Liver (tissue), 7 donors: ENCODE measurements at regions not wholly inside any gene's neighbourhood (a gene's known extent, or its start where the extent isn't known, plus 50 kb on each side); places are given as distances from the start of the nearest gene placed in this dataset.

ENCODE experiments used
- DNase-seq: peaks from one replicate; pipeline ENCODE4 v3.0.0-alpha.2; 2017; ENCODE audit warnings: low spot score
- H3K27ac ChIP-seq, 2 donors: one replicate each; pipeline ENCODE4 v1.7.0; 2013; ENCODE audit warnings: inconsistent platforms in 2 of 2, low read length in 2 of 2, control low read depth in 1 of 2, low read depth in 1 of 2, mild to moderate bottlenecking in 1 of 2
- H3K27me3 ChIP-seq, 4 donors: one replicate each; pipeline versions ENCODE4 v1.6.1 to v1.7.0; 2013; ENCODE audit warnings: low read length in 3 of 4, inconsistent platforms in 1 of 4, mild to moderate bottlenecking in 1 of 4, moderate library complexity in 1 of 4; ENCODE audit not compliant: control insufficient read depth in 4 of 4, insufficient read depth in 4 of 4
- H3K36me3 ChIP-seq, 4 donors: one replicate each; pipeline versions ENCODE4 v1.6.1 to v1.7.0; 2013; ENCODE audit warnings: low read length in 3 of 4, mild to moderate bottlenecking in 3 of 4, low read depth in 1 of 4, moderate library complexity in 1 of 4; ENCODE audit not compliant: control insufficient read depth in 4 of 4, insufficient read depth in 3 of 4
- H3K4me1 ChIP-seq, 4 donors: one replicate each; pipeline versions ENCODE4 v1.6.1 to v1.7.0; 2013; ENCODE audit warnings: low read length in 3 of 4, mild to moderate bottlenecking in 3 of 4, moderate library complexity in 1 of 4; ENCODE audit not compliant: control insufficient read depth in 4 of 4, insufficient read depth in 4 of 4
- H3K4me3 ChIP-seq, 3 donors: one replicate each; pipeline versions ENCODE4 v1.6.1 to v1.7.0; 2013; ENCODE audit warnings: low read length in 3 of 3, control low read depth in 1 of 3, low read depth in 1 of 3, mild to moderate bottlenecking in 1 of 3
- H3K9ac ChIP-seq, 2 donors: one replicate each; pipeline ENCODE4 v1.7.0; 2013; ENCODE audit warnings: low read length in 2 of 2, mild to moderate bottlenecking in 2 of 2, moderate library complexity in 2 of 2, control low read depth in 1 of 2, low read depth in 1 of 2
- H3K9me3 ChIP-seq, 4 donors: one replicate each; pipeline versions ENCODE4 v1.6.1 to v1.7.0; 2013; ENCODE audit warnings: low read length in 3 of 4; ENCODE audit not compliant: control insufficient read depth in 4 of 4
- ATF3 ChIP-seq: IDR thresholded peaks from 2 replicates; pipeline ENCODE4 v1.6.1; 2016; ENCODE audit warnings: antibody characterized with exemption
- FOXA1 ChIP-seq: IDR thresholded peaks from 2 replicates; pipeline ENCODE4 v1.6.1; 2016; ENCODE audit warnings: antibody characterized with exemption
- FOXA2 ChIP-seq: IDR thresholded peaks from 2 replicates; pipeline ENCODE4 v1.6.1; 2016; ENCODE audit warnings: antibody characterized with exemption
- GABPA ChIP-seq, 2 donors: IDR thresholded peaks in 1 of 2; conservative IDR thresholded peaks in 1 of 2; 2 replicates each; pipeline ENCODE4 v1.6.1; 2016; ENCODE audit warnings: antibody characterized with exemption in 2 of 2, mild to moderate bottlenecking in 1 of 2, moderate library complexity in 1 of 2
- HNF4G ChIP-seq: IDR thresholded peaks from 2 replicates; pipeline ENCODE4 v1.6.1; 2016; ENCODE audit warnings: antibody characterized with exemption
- JUND ChIP-seq, 2 donors: IDR thresholded peaks; 2 replicates each; pipeline ENCODE4 v1.6.1; 2016; ENCODE audit warnings: antibody characterized with exemption in 2 of 2
- NR2F2 ChIP-seq: IDR thresholded peaks from 2 replicates; pipeline ENCODE4 v1.6.1; 2016; ENCODE audit warnings: antibody characterized with exemption
- RAD21 ChIP-seq, 2 donors: IDR thresholded peaks; 2 replicates each; pipeline ENCODE4 v1.6.1; 2016; ENCODE audit warnings: antibody characterized with exemption in 2 of 2, mild to moderate bottlenecking in 2 of 2
- REST ChIP-seq: IDR thresholded peaks from 2 replicates; pipeline ENCODE4 v1.6.1; 2016; ENCODE audit warnings: antibody characterized with exemption, mild to moderate bottlenecking
- RXRA ChIP-seq, 2 donors: IDR thresholded peaks; 2 replicates each; pipeline ENCODE4 v1.6.1; 2017 to 2018; ENCODE audit warnings: antibody characterized with exemption in 2 of 2, mild to moderate bottlenecking in 1 of 2
- SP1 ChIP-seq: IDR thresholded peaks from 2 replicates; pipeline ENCODE4 v1.6.1; 2018; ENCODE audit warnings: antibody characterized with exemption, mild to moderate bottlenecking
- TAF1 ChIP-seq: conservative IDR thresholded peaks from 2 replicates; pipeline ENCODE4 v1.6.1; 2016; ENCODE audit warnings: antibody characterized with exemption, mild to moderate bottlenecking
- YY1 ChIP-seq: IDR thresholded peaks from 2 replicates; pipeline ENCODE4 v1.6.1; 2016; ENCODE audit warnings: antibody characterized with exemption, mild to moderate bottlenecking
- WGBS: extraction: QIAGEN DNeasy Blood & Tissue Kit; methylation state at CpG from one replicate; pipeline ENCODE4 v1.1.7; 2013; 5-methylcytosine and 5-hydroxymethylcytosine counted together
- TF ChIP-seq, protein P1 (sequence below): IDR thresholded peaks from 2 replicates; pipeline ENCODE4 v1.6.1; 2016; ENCODE audit warnings: antibody characterized with exemption
- TF ChIP-seq, protein P2 (sequence below): IDR thresholded peaks from 2 replicates; pipeline ENCODE4 v1.6.1; 2016; ENCODE audit warnings: antibody characterized with exemption
- donor health status: healthy.
- donor health status: healthy.
- donor health status: healthy.
- donor health status: healthy.

- no peak for DNase-seq
- Histone ChIP-seq H3K36me3 (no peaks in the 10 kb centered on the region), H3K4me3 (no peak overlapping the region), H3K9me3 (peaks cover 0 to 2% (median 0%) of the 10 kb centered on the region in 4 donors), H3K9ac (no peak overlapping the region), H3K4me1 (no peaks in the 10 kb centered on the region), H3K27ac (no peak overlapping the region), H3K27me3 (no peaks in the 10 kb centered on the region)
- WGBS = 85% methylated on average over 3 of the region's 3 CpGs
- TF ChIP-seq FOXA2 = no peak
- TF ChIP-seq, protein P1, sequence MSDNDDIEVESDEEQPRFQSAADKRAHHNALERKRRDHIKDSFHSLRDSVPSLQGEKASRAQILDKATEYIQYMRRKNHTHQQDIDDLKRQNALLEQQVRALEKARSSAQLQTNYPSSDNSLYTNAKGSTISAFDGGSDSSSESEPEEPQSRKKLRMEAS = no peak
- TF ChIP-seq NR2F2 = no peak
- no peak for TF ChIP-seq TAF1
- TF ChIP-seq FOXA1 = no peak
Observed at GRCh38 chr10:124298891-124299290, 119.8 kb downstream of the OAT start.

- no peak overlapping the region for H3K9ac ChIP-seq
- TF ChIP-seq GABPA (IDR thresholded peaks at IDR 0.05 in 1 of 2, conservative IDR thresholded peaks at IDR 0.05 in 1 of 2) (no peak), RXRA (IDR thresholded peaks at IDR 0.05) (no peak), YY1 (no peak), ATF3 (no peak), RAD21 (IDR thresholded peaks at IDR 0.05) (no peak)
- TF ChIP-seq, protein P2, sequence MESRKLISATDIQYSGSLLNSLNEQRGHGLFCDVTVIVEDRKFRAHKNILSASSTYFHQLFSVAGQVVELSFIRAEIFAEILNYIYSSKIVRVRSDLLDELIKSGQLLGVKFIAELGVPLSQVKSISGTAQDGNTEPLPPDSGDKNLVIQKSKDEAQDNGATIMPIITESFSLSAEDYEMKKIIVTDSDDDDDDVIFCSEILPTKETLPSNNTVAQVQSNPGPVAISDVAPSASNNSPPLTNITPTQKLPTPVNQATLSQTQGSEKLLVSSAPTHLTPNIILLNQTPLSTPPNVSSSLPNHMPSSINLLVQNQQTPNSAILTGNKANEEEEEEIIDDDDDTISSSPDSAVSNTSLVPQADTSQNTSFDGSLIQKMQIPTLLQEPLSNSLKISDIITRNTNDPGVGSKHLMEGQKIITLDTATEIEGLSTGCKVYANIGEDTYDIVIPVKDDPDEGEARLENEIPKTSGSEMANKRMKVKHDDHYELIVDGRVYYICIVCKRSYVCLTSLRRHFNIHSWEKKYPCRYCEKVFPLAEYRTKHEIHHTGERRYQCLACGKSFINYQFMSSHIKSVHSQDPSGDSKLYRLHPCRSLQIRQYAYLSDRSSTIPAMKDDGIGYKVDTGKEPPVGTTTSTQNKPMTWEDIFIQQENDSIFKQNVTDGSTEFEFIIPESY = no peak
- TF ChIP-seq, protein P1 = no peak
- H3K27ac ChIP-seq = no peak overlapping the region
- no peak overlapping the region for H3K4me3 ChIP-seq
- no peaks in the 10 kb centered on the region for H3K4me1 ChIP-seq
- no peaks in the 10 kb centered on the region for H3K36me3 ChIP-seq
- no peaks in the 10 kb centered on the region for H3K27me3 ChIP-seq
- 85% methylated on average over 11 of the region's 11 CpGs for WGBS
- peaks cover 0 to 2% (median 0%) of the 10 kb centered on the region in 4 donors for H3K9me3 ChIP-seq
- DNase-seq = no peak
Observed at GRCh38 chr10:124296813-124297788, 121.6 kb downstream of the OAT start.

- Histone ChIP-seq H3K27me3 (no peaks in the 10 kb centered on the region), H3K9me3 (peaks cover 0 to 2% (median 0%) of the 10 kb centered on the region in 4 donors), H3K27ac (no peak overlapping the region), H3K9ac (no peak overlapping the region), H3K4me3 (no peak overlapping the region), H3K36me3 (no peaks in the 10 kb centered on the region), H3K4me1 (no peaks in the 10 kb centered on the region)
- WGBS = 75% methylated on average over 9 of the region's 9 CpGs
- no peak for DNase-seq
- TF ChIP-seq, protein P1 = no peak
- TF ChIP-seq HNF4G (no peak), RXRA (IDR thresholded peaks at IDR 0.05) (no peak), FOXA2 (no peak), TAF1 (no peak), NR2F2 (no peak), RAD21 (IDR thresholded peaks at IDR 0.05) (no peak), SP1 (no peak), ATF3 (no peak), JUND (IDR thresholded peaks at IDR 0.05) (no peak), REST (no peak)
- TF ChIP-seq, protein P2 = no peak
Observed at GRCh38 chr10:124296121-124296812, 122.5 kb downstream of the OAT start.
